ENCODE measurements at regions not wholly inside any gene's neighbourhood (a gene's known extent, or its start where the extent isn't known, plus 50 kb on each side); places are given as distances from the start of the nearest gene placed in this dataset.
A peak's percentile ranks its signal among the peaks of the same experiment; 100 is the strongest.

DNA sequence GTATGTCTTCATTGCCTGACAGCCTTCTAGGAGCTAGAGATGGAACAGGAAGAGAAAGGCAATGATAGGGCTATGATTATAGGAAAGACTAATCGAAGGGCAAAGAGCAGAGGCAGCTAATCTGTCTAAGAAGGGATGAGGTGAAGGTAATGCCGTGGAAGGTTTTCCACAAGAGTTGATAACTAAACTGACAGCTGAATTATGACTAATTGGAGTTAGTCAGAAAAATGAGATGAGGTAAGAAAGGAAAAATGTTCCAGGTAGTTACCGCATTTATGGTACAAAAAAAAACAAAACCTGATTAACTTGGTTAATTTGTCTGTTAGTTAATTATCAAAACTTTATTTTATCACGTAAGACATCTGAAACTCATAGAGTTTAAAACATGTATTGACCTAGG, 260.3 kb downstream of the SLITRK6 start:
- no peak for DNase-seq (ENCODE audit: low read depth in 2 of 2)
- Histone ChIP-seq H3K4me1 (ENCODE audit: control insufficient read depth, extremely low read depth, insufficient read depth, low read length) (no peaks in the 10 kb centered on the region), H3K4me2 (ENCODE audit: extremely low read depth, insufficient read depth, low read length) (no peak overlapping the region), H3K27ac (ENCODE audit: insufficient read depth, low read length) (no peak overlapping the region), H3K27me3 (ENCODE audit: control insufficient read depth, insufficient read depth, low read length) (no peaks in the 10 kb centered on the region), H3K36me3 (ENCODE audit: control insufficient read depth, insufficient read depth, low read length) (no peaks in the 10 kb centered on the region), H4K20me1 (ENCODE audit: control insufficient read depth, extremely low read depth, insufficient read depth, low read length) (no peaks in the 10 kb centered on the region), H3K9ac (ENCODE audit: insufficient read depth, low read length) (no peak overlapping the region), H3K4me3 (replicated peaks in 1 of 4; ENCODE audit: control extremely low read depth in 1 of 4, insufficient read depth in 1 of 4, low read depth in 3 of 4, low read length in 4 of 4) (no peak overlapping the region), H3K79me2 (ENCODE audit: control insufficient read depth, insufficient read depth, low read length) (no peaks in the 10 kb centered on the region), H3K9me3 (ENCODE audit: control insufficient read depth, insufficient read depth, low read depth, low read length) (no peaks in the 10 kb centered on the region), H2AFZ (ENCODE audit: low read length) (no peak overlapping the region)
- no peak for TF ChIP-seq EZH2 (IDR thresholded peaks at IDR 0.05; ENCODE audit: low read length, missing control alignments)
- TF ChIP-seq, protein P1, sequence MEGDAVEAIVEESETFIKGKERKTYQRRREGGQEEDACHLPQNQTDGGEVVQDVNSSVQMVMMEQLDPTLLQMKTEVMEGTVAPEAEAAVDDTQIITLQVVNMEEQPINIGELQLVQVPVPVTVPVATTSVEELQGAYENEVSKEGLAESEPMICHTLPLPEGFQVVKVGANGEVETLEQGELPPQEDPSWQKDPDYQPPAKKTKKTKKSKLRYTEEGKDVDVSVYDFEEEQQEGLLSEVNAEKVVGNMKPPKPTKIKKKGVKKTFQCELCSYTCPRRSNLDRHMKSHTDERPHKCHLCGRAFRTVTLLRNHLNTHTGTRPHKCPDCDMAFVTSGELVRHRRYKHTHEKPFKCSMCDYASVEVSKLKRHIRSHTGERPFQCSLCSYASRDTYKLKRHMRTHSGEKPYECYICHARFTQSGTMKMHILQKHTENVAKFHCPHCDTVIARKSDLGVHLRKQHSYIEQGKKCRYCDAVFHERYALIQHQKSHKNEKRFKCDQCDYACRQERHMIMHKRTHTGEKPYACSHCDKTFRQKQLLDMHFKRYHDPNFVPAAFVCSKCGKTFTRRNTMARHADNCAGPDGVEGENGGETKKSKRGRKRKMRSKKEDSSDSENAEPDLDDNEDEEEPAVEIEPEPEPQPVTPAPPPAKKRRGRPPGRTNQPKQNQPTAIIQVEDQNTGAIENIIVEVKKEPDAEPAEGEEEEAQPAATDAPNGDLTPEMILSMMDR (conservative IDR thresholded peaks at IDR 0.05 in 1 of 2, IDR thresholded peaks at IDR 0.05 in 1 of 2; ENCODE audit: low read depth in 1 of 2, low read length in 2 of 2) = no peak

DNA sequence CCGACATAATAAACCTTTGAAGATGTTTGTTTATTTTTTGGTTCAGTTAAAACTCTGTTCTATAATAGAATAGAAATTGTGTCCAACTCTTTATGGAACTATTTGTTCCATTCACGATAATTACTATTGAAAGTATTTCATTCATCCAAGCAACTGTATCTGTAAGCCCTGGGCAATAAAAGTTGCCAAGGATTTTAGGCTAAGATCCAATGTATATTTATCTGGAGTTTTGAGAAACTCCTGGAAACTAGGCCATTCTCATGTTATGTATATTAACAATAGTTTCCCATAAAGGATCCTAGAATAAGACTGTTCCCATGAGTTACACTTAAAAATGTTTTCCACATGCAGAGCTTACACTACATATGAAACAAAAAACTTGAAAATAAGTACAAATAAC, 261.6 kb downstream of the SLITRK6 start:
- DNase-seq (ENCODE audit: low read depth in 2 of 2) = peak in 1 of 2 donors; percentile 49
- H3K9ac ChIP-seq (ENCODE audit: insufficient read depth, low read length) = no peak overlapping the region
- H3K27ac ChIP-seq (ENCODE audit: insufficient read depth, low read length) = no peak overlapping the region
- H4K20me1 ChIP-seq (ENCODE audit: control insufficient read depth, extremely low read depth, insufficient read depth, low read length) = no peaks in the 10 kb centered on the region
- H3K36me3 ChIP-seq (ENCODE audit: control insufficient read depth, insufficient read depth, low read length) = no peaks in the 10 kb centered on the region
- no peaks in the 10 kb centered on the region for H3K79me2 ChIP-seq (ENCODE audit: control insufficient read depth, insufficient read depth, low read length)
- H3K27me3 ChIP-seq (ENCODE audit: control insufficient read depth, insufficient read depth, low read length) = no peaks in the 10 kb centered on the region
- TF ChIP-seq, protein P1 (conservative IDR thresholded peaks at IDR 0.05 in 1 of 2, IDR thresholded peaks at IDR 0.05 in 1 of 2; ENCODE audit: low read depth in 1 of 2, low read length in 2 of 2) = no peak
- no peak for TF ChIP-seq EZH2 (IDR thresholded peaks at IDR 0.05; ENCODE audit: low read length, missing control alignments)
- H3K4me1 ChIP-seq (ENCODE audit: control insufficient read depth, extremely low read depth, insufficient read depth, low read length) = no peaks in the 10 kb centered on the region
- no peaks in the 10 kb centered on the region for H3K9me3 ChIP-seq (ENCODE audit: control insufficient read depth, insufficient read depth, low read depth, low read length)
- no peak overlapping the region for H3K4me3 ChIP-seq (replicated peaks in 1 of 4; ENCODE audit: control extremely low read depth in 1 of 4, insufficient read depth in 1 of 4, low read depth in 3 of 4, low read length in 4 of 4)
- H2AFZ ChIP-seq (ENCODE audit: low read length) = no peak overlapping the region
- no peak overlapping the region for H3K4me2 ChIP-seq (ENCODE audit: extremely low read depth, insufficient read depth, low read length)

DNA sequence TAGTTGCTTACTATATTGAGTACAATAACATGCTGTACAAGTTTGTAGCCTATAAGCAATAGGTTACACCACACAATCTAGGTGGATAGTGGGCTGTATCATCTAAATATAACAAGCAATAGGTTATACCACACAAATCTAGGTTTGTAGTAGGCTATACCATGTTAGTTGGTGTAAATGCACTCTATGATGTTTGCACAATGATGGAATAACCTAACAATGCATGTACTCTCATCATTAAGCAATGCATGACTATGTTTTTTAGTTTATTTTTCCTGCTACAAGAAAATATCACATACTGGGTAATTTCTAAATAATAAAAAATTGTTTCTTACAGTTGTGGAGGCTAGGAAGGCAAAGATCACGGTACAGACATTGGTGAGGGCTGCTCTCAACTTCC, 262.5 kb downstream of the SLITRK6 start:
- H3K27ac ChIP-seq (ENCODE audit: insufficient read depth, low read length) = no peak overlapping the region
- H4K20me1 ChIP-seq (ENCODE audit: control insufficient read depth, extremely low read depth, insufficient read depth, low read length) = no peaks in the 10 kb centered on the region
- no peaks in the 10 kb centered on the region for H3K36me3 ChIP-seq (ENCODE audit: control insufficient read depth, insufficient read depth, low read length)
- no peak overlapping the region for H3K4me3 ChIP-seq (replicated peaks in 1 of 4; ENCODE audit: control extremely low read depth in 1 of 4, insufficient read depth in 1 of 4, low read depth in 3 of 4, low read length in 4 of 4)
- no peak overlapping the region for H2AFZ ChIP-seq (ENCODE audit: low read length)
- peak; percentile 13 to 43 for DNase-seq (ENCODE audit: low read depth in 2 of 2)
- no peaks in the 10 kb centered on the region for H3K4me1 ChIP-seq (ENCODE audit: control insufficient read depth, extremely low read depth, insufficient read depth, low read length)
- H3K4me2 ChIP-seq (ENCODE audit: extremely low read depth, insufficient read depth, low read length) = no peak overlapping the region
- no peaks in the 10 kb centered on the region for H3K9me3 ChIP-seq (ENCODE audit: control insufficient read depth, insufficient read depth, low read depth, low read length)
- no peaks in the 10 kb centered on the region for H3K79me2 ChIP-seq (ENCODE audit: control insufficient read depth, insufficient read depth, low read length)
- no peaks in the 10 kb centered on the region for H3K27me3 ChIP-seq (ENCODE audit: control insufficient read depth, insufficient read depth, low read length)
- no peak overlapping the region for H3K9ac ChIP-seq (ENCODE audit: insufficient read depth, low read length)
- TF ChIP-seq EZH2 (IDR thresholded peaks at IDR 0.05; ENCODE audit: low read length, missing control alignments) = no peak
- TF ChIP-seq, protein P1 (conservative IDR thresholded peaks at IDR 0.05 in 1 of 2, IDR thresholded peaks at IDR 0.05 in 1 of 2; ENCODE audit: low read depth in 1 of 2, low read length in 2 of 2) = no peak
